Stimulated activated CD4-positive, alpha-beta T cell treated with anti-CD3 and anti-CD28 coated beads, Interleukin-4, amount 100 ng/mL, for 48 hours (primary cell): ENCODE measurements at regions not wholly inside any gene's neighbourhood (a gene's known extent, or its start where the extent isn't known, plus 50 kb on each side); places are given as distances from the start of the nearest gene placed in this dataset.

Experiments used
- DNase-seq, 2 donors: peaks; one replicate each; pipeline ENCODE4 v3.0.0-alpha.2; 2020; ENCODE audit warnings: low read depth in 2 of 2

DNA sequence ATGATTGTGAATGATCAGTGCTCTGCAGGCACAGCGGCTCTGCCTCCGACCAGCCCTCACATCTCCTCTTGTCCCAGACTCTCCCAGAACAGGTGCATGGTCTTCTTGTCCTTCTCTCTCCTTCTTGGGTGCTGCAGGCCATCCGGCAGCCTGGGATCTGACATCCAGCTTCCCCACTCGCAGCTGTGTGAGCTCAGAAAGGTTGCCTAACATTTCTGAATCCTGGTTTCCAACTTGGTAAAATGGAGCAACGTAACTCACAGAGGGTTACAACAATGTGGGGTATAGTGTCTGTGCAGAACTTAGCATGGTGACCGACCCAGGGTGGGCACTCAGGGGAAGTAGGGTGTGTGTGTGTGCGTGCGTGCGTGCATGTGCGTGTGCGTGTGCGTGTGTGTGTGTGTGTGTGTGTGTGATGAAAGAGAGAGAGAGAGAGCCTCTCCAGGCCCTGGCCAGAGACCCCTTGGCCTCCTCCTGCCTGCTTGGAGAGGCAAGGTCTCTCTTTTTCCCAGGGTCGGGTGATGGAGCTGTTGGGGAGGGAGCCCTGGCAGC is 110.1 kb downstream of the SNX5 start:
- no peak for DNase-seq

DNA sequence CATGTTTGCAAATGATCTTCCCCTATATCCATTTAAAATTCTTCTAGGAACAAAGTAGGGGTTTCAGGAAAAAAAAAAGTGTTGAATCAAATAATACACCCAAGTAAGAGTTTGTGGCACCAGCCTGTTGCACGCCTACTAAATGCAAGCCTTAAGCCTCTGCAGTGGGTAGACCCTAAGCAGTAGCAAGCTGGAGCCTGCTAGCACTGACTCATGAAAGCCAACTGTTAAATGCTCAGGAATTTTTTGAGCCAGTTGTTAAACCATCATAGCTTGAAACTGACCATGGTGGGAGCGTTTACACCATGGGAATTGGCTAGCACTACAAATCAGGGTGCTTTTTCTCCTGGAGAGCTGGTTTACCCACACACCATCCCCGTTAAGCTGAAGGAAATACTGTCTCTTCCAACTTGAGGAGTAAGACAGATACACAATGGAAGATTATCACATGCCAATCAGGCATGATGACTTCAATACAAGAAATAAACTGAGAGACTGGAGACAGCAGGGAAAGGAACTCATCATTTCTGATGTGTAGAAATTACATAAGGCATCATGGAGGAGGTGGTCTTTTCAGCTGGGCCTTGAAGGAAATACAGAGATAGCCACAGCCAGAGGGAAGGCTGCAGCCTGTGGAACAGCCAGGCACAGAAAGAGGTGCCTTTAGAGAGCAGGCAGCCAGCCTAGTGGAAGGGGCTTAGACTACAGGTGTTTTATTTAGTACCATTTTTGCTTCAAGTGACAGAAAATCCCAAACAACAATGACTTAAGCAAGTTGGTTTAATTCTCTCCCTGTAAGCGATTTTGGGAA is 110.8 kb downstream of the SNX5 start:
- no peak for DNase-seq

DNA sequence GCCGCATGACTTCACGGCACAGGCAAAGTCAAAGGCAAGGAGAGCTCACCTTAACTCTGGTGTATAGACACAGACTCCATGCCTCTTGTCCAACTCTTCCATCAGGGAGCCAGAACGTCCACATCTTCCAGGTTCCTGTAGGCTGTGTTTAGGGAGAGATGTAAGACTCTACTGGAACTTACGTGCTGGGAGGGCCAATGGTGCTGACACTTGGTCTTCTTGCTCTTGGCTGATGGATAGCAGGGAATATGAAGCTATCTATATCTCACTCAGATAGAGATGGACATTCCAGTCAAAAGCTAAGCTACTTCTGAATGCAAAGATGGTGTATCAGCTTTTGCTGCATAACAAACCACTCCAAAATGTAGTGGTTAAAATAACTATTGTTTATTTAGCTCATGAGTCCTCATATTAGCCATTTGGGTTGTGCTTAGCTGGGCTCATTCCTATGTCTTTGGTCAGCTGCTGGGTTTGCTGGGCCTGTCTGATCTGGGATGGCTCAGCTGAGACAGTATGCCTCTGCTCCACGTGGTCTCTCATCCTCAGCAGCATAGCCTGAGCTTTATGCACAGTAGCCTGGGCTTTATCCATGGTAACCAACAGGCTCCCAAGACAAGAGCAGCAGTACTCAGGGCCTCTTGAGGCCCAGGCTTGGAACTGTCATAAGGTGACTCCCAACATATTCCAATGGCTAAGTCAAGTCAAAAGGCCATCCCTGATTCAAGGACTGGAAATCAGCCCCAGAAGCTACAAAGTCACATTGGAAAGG is 111.6 kb downstream of the SNX5 start:
- DNase-seq, result no peak

DNA sequence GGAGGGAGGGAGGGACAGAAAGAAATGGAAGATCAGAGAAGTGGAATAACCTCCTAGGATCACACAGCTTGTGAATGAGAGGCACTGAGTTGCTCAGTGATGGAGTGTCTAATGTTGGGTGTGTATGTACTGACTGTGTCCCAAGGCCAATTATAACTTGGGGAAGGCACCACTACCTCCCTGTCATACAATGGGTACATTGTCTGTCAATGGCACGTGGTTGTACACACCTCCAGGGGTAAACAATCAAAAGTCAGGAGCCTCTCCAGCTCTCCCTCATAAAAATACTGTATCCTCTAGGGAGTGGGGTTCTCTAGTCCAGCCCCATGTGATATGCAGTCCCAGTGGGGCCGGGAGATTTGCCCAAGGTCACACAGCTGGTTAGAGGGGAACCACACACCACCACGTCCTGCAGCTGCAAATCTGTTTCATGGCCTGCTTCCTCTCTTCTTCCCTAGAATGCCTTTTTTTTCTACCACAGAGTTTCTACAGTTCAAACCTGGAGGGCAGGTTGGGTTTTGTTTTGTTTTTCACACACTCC is 112.5 kb downstream of the SNX5 start:
- DNase-seq, result no peak

DNA sequence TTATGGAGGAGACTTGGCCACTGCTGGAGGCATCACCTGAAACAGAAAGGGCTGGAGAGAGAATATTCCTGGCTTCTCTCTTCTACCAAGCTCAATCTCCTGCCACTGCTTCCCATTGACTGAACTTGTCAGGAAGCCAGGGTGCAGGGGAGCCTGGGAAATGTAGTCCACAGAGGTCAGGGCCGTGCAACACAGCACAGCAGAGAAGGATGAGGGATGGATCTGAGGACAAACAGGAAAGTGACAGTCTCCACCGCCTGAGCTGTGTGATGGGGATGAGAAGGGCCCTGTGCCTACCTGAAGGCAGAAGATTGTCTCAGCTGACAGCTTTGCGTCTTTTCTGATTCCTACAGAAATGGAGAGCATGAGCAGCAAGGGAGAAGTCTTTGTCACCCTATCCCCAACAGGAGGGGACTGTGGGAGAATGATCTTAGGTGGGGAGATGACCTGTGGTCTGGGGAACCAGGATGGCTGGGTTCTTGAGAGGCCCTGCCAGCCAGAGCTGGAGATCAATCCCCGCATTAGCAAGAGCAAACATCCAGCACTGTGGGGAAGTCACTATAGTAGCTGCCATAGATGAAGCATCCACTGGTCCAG is 114.2 kb downstream of the SNX5 start:
- no peak for DNase-seq

DNA sequence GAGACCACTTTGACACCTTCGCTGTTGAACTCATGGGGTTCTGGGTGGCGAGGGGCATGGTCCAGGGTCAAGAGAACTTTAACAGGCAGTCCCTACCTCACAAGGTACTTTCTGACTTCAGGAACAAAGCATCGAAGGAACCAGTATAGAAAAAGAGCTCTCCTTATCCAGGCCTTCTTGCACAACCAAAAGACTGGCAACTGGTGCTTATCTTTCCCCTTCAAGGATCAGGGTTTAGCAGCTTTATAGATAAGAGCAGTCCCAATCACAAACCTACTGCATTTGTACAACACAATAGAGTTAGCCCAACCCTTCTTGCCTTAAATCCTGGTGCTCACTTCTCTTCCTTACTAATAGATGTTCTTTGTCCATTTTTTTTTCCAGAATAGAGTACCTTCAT is 116.3 kb downstream of the SNX5 start:
- DNase-seq, result no peak

DNA sequence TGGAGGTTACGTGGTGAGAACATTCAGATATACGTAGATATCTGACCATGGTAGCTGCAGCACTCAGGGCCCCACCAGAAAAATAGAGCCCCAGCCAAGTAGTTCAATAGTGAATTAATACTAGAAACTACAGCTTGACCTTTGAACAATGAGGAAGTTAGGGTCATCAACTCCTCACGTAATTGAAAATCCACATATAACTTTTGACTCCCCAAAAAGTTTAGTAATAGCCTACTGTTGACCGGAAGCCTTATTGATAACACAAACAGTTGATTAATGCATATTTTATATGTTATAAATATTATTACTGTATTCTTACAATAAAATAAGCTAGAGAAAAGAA is 117.9 kb downstream of the SNX5 start:
- DNase-seq, result no peak

DNA sequence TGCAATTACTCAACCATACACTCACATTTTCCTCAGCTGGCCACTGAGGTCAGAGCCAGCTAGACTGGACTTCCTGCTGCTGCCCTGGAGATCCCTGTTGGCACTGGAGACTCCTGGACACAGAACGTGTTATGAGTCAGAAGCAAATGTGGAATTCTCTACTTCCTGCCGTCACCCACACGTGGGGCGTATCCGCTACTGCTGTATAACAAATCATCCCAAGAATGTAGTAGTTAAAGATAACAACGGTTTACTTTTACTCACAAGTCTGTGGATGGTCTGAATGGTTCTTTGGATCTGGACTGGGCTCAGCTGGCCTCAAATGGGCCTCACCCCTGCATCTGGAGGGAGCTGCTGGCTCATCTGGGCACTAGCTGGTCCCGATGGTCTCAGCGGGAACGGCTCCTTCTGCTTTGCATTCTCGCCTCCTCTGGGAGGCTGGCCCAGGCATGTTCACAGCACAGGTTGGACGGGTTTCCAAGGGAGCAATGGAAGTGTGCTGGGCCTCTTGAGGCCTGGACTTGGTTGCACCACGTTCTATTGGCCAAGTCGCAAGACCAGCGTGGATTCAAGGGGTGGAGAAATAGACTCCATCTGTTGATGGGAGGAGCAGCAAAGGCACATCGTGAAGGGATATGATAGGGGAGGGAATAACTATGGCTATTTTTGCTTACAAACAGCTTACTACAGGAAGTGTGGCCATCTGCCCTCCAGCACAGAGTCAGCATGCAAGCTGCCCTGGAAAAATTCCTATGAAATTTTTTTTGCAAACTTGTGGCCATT is 118.5 kb downstream of the SNX5 start:
- no peak for DNase-seq

DNA sequence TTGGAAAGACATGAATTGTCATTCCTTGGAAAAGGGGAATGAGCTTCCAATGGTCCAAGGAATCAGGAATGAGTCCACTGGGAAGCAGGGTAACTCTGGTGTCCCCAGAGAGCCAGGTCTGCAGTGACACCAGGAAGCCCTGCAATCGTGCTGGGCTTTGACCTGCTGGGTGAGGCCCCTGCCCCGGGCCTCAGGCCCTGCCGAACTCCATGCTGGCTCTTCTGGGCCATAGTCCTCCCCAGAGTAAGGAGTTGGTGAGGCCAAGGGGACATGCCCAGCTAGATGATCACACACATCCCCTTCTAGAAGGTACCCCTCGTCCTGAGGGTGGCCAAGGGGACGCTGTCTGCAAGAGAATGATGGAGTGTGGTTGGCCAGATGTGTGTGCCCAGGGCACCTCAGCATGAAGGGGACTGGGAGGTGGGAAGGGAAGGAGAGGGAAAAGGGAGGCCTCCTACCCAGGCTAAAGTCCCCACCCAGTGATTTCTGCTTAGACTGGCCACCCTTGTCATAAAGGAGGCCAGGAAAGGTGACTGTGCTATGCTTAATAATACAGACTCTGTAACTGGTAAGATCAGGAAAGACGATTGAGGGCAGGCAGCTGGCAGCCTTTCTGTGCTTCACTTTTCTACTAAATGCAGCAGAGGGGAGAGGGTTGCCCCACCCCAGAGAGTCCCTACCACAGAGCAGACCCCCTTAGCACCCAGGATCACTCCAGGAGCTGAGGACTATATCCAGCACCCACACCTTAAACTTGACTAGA is 119.3 kb downstream of the SNX5 start:
- no peak for DNase-seq

DNA sequence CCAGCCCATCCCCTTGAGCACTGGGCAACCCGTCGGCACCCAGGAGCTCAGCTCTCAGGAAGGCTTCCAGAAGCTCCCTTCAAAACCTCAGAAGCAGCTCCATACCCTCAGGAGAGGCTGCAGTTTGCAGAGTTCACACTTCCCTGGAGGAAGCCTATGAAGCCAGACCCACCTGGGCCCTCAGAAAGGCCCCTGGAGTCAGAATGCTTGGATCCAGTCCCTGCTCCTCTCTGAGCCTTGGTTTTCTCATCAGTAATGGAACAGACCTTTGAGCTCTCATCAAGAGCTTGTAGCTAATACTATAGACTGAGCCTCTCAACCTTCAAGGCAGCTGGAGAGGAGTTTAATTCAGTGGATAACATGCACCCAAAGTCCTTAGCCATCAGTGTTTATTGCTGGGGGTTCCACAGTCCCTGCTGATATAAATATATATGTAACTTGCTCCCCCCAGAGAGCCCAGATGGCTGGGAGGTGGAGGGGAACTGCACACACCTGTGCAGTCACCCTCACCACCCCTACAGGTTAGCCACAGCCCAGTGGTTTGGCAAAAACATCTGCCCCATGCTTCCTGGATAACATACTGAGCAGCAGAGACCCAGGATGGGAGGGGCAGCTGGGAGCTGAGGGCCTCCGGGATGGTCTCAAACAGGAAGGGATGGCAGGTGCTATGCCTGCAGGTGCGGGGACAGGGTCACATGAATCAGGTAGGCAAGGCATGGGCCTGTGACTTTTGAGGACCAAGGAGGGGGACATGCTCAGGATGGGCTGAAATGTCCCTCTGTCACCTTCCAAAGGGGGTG is 120.1 kb downstream of the SNX5 start:
- no peak for DNase-seq

DNA sequence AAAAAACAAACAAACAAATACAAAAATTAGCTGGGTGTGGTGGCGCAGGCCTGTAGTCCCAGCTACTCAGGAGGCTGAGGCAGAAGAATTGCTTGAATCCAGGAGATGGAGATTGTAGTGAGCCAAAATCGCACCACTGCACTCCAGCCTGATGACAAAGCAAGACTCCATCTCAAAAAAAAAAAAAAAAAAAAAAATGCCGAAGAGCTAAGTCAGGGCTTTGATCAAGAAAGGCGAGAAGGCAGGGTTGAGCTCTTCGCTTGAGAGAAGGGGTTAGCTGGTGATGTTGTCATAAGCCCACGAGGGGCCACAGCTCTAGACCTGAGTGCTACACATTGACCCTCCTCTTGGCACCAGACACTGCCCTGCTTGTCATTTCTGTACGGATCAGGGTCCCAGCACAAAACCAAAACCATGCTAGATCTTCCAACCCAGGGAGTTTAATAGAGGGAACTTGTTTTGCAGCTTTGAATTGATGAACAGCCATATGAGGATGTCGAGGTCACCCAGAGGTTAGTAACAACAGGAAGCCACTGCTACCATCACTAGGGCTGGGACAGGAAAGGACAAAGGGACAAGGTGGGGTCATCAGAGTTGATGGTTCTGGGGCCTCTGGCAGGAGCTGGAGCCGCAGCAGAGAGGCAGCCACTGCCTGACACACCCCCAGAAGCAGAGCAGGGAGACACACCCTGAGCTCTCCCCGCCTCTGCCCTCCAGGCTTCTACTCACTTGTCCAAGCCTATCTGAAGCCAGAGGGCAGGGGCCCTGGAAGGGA is 122.7 kb downstream of the SNX5 start:
- no peak for DNase-seq

DNA sequence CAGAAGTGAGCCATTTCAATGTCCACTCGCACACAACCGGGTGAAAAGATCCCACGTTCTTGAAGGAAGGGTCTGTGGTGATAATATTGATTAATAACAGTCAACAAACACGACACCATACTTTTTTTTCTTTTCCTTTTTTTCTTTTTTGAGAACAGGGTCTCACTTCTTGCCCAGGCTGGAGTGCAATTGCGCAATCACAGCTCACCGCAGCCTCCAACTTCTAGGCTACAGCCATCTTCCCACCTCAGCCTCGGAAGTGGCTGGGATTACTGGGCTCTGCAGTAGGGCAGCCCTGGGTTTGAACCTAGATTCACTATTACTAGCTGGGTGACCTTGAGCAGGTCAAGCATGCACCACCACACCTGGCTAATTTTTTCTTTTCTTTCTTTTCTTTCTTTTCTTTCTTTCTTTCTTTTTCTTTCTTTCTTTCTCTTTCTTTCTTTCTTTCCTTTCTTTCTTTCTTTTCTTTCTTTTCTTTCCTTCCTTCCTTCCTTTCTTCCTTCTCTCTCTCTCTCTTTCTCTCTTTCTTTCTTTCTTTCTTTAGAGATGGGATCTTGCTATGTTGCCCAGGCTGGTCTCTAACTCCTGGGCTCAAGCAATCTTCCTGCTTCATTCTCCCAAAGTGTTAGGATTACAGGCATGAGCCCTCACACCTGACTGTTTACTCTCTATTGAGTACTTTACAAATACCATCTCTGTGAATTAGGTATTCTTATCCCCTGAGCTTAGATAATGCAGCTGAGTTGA is 123.9 kb downstream of the SNX5 start:
- no peak for DNase-seq

DNA sequence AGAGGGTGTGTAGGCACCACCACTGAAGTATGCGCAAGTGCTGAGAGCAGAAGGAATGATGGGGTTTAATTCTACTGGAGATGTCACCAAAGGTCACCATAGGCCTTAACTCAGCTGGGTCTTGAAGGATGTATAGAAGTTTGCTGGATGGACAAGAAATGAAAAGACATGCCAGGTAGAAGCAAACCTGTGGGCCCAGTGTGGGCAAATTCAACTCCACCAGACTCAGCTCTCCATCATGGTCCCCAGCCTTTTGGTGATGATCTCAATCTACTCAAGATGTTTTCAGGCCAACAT is 124.5 kb downstream of the SNX5 start:
- DNase-seq, result no peak

DNA sequence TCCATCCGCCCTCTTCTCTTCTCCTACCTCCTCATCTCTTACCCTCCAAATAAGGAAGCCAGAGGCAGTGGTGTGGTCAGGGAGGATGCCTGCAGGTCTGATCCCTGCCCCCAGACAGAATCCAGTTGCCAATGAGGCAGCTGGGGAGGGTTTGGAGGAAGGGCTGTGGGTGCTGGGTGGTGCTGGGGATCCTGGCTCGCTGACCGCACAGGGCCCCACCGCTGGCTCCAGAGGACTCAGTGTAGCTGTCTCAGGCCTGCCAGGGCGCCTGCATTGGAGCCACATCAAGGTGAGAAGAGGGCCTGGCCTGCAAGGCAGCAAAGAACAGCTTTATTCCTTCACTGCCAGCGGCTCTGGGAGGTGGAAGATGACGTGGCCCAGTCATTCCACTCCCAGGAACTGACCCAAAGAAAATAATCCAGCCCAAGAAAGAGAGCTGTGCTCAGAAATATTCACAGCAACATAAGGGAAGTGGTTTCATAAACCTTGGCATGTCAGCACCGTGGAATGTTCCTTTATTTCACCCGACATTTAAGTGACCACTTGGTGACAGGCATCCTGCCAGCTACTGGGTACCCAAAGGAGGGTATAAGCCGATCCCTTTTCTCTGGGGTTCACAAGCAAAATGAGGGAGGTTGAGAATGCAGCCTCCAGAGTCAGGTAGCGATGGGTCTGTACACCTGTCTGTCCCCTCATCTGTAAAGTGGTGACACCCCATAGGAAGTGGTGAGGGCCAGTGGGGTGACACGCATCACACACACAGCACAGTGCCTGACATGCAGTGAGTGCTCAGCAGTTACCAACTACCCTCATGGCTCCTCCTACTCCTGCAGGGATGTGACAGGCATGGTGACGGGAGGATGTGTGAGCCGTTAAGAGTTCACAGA is 125.1 kb downstream of the SNX5 start:
- DNase-seq, result no peak

DNA sequence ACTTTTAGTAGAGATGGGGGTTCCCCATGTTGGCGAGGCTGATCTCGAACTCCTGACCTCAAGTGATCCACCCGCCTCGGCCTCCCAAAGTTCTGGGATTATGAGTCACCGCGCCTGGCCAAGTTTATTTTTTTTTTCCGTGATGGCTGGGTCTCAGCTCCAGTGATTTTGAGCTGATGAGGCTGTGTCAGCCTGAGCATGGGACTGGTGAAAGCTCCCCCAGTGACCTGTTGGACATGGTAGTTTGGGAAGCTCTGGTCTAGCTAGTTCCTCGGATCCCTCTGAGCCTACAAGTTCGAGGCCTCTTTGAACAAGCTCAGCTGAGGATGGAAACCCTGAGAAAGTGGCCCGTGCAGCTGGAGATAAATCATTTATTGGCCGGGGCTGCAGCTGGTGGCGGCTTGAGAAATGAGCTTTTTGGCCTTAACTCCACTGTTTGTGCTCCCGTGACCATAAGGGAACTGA is 126.8 kb downstream of the SNX5 start:
- DNase-seq, result no peak

DNA sequence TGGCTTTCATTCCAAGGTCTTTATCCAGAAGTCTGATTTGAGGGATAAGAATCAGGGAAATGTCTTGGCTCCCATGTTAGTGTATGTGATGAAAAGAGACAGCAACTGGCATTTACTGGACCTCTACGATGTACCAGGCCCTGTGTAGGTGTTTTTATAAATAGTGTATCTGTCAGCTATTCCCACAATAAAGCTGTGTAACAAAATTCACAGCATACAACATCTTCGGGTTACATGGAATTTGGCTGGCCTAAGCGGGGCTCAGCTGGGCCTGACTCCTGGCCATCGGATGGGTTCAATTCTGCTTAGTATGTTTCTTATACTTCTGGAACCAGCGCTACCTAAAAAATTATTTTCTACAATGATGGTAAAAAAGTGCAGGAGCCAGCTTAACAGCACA is 128.2 kb downstream of the SNX5 start:
- DNase-seq, result no peak

DNA sequence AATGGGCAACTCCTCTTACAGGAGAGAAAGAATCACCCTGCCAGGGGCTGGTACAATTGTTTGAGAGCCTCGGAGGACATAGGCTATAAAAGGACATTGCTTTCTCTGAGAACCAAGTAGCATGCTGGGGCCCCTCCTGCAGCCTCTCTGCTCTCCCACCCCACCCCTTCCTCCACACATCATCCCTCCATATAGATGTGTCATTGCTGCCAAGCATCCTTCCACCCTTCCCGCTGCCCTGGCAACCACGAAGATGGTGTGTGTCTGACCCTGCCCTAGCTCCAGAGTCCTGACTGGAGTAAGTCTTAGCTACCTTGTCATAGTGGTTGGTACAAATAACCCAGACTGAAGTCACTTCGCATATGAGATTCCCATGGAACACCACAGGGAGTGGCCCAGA is 129.7 kb downstream of the SNX5 start:
- no peak for DNase-seq

DNA sequence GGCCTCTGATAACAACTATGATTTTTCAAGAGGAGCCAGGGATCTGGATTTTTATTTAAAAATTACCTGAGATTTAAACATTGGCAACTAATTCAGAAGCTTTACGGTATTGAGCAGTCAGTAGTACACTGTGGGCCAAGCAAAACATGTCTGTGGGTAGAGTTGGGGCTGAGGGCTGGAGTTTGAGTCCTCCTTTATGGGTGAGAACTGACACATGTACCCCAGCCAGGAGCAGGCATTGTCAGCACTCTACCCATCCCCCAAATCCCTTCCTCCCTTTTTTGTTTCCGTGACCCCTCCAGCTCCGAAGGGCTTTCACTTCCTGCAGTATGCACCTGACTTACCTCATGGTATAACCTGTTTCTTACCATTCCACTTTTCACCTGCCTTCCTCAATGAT is 131.4 kb downstream of the SNX5 start:
- no peak for DNase-seq
